Pancreas (tissue), 10 donors: ENCODE measurements at regions not wholly inside any gene's neighbourhood (a gene's known extent, or its start where the extent isn't known, plus 50 kb on each side); places are given as distances from the start of the nearest gene placed in this dataset.

Experiments used
- ATAC-seq, 4 donors: fragments of 200-7000 bp; cut with Tn5 transposase; one replicate each; pipeline versions ENCODE4 v1.8.0 to v1.9.1; 2020; ENCODE audit warnings: mild to moderate bottlenecking in 4 of 4, moderate library complexity in 4 of 4
- DNase-seq, 6 donors: peaks; one replicate each; pipeline ENCODE4 v3.0.0-alpha.2; 2020
- FAIRE-seq: peaks from 2 replicates; lab custom pipeline; 2012; peaks lifted over from hg19 to GRCh38; lab: Jason Lieb, UNC
- H3K27ac ChIP-seq, 4 donors: fragments of 200-600 bp; sonication (generic); 1 replicate in 3 of 4; 2 replicates in 1 of 4; pipeline versions ENCODE4 v1.5.0 to v1.8.0; 2020
- H3K27me3 ChIP-seq, 4 donors: fragments of 200-600 bp; one replicate each; pipeline ENCODE4 v1.8.0; 2021
- H3K36me3 ChIP-seq, 3 donors: fragments of 200-600 bp; sonication (generic) in 1 of 3; one replicate each; pipeline versions ENCODE4 v1.5.0 to v1.8.0; 2020 to 2021
- H3K4me1 ChIP-seq, 3 donors: fragments of 200-600 bp; one replicate each; pipeline ENCODE4 v1.8.0; 2021
- H3K4me3 ChIP-seq, 4 donors: fragments of 200-600 bp; sonication (generic) in 2 of 4; one replicate each; pipeline versions ENCODE4 v1.5.0 to v1.8.0; 2020 to 2021
- H3K9me3 ChIP-seq, 4 donors: fragments of 200-600 bp; one replicate each; pipeline ENCODE4 v1.8.0; 2021
- CTCF ChIP-seq, 4 donors: fragments of 200-600 bp; sonication (generic) in 3 of 4; IDR thresholded peaks; one replicate each; pipeline versions ENCODE4 v1.5.0 to v1.8.0; 2021; ENCODE audit warnings: antibody characterized with exemption in 4 of 4
- WGBS, 2 donors: extraction: QIAGEN DNeasy Blood & Tissue Kit; methylation state at CpG; one replicate each; pipeline ENCODE4 v1.1.7; 2013; 5-methylcytosine and 5-hydroxymethylcytosine counted together
- intact Hi-C, 3 donors: fragments of 100-400 bp; cut with DNase I; formaldehyde crosslinking; loops; one replicate each; pipeline versions ENCODE4 v1.11.1 to v1.14.2; 2022
- donor health status: healthy with polysubstance abuse.
- donor health status: DM: no; HTN: no; CAD: no; lungs with moderate emphysema.
- donor health status: DM: no; HTN: no; CAD: no.
- donor health status: control.
- donor health status: control.
- donor health status: Bipolar disorder and iron deficiency.
- donor health status: DM: yes; HTN: yes; CAD: no.
- donor health status: DM: no; HTN: no; CAD: no.
- donor health status: DM: no; HTN: no; CAD: no.
- donor health status: DM: yes; HTN: yes; CAD: no.

- intact Hi-C loops: no loop called here
- no peak for TF ChIP-seq CTCF (IDR thresholded peaks at IDR 0.05)
- no peaks in the 10 kb centered on the region for H3K36me3 ChIP-seq
- 42 to 51% methylated on average over 8 of the region's 8 CpGs for WGBS, 2 donors
- H3K27me3 ChIP-seq: peaks cover 0 to 6% (median 2%) of the 10 kb centered on the region in 4 donors
- ATAC-seq: no peak
- no peaks in the 10 kb centered on the region for H3K9me3 ChIP-seq
- H3K27ac ChIP-seq: no peak overlapping the region
- no peaks in the 10 kb centered on the region for H3K4me1 ChIP-seq
- DNase-seq: no peak
- no peak overlapping the region for H3K4me3 ChIP-seq
- FAIRE-seq: no peak
Observed at GRCh38 chr16:79325226-79325945, 275.2 kb downstream of the MAF start.

- FAIRE-seq (no peak), ATAC-seq (no peak), DNase-seq (no peak)
- Histone ChIP-seq H3K36me3 (no peaks in the 10 kb centered on the region), H3K27me3 (peaks cover 0 to 6% (median 0%) of the 10 kb centered on the region in 4 donors), H3K4me3 (no peak overlapping the region), H3K4me1 (no peaks in the 10 kb centered on the region), H3K27ac (no peak overlapping the region), H3K9me3 (no peaks in the 10 kb centered on the region)
- 72% methylated on average over 6 of the region's 6 CpGs for WGBS, 2 donors
- TF ChIP-seq CTCF (IDR thresholded peaks at IDR 0.05): no peak
- intact Hi-C loops: no loop called here
Observed at GRCh38 chr16:79320956-79321355, 279.6 kb downstream of the MAF start.

- 59 to 73% methylated on average over 4 of the region's 4 CpGs for WGBS, 2 donors
- H3K27me3 ChIP-seq: peaks cover 0 to 9% (median 0%) of the 10 kb centered on the region in 4 donors
- H3K27ac ChIP-seq: no peak overlapping the region
- ATAC-seq (no peak), FAIRE-seq (no peak), DNase-seq (no peak)
- intact Hi-C loops: no loop called here
- TF ChIP-seq CTCF (IDR thresholded peaks at IDR 0.05): no peak
- no peaks in the 10 kb centered on the region for H3K36me3 ChIP-seq
- H3K9me3 ChIP-seq: no peaks in the 10 kb centered on the region
- H3K4me1 ChIP-seq: no peaks in the 10 kb centered on the region
- no peak overlapping the region for H3K4me3 ChIP-seq
Observed at GRCh38 chr16:79318143-79318899, 282.2 kb downstream of the MAF start.

GRCh38 chr16:79317521-79317920 lies 283.0 kb downstream of the MAF start:
- WGBS, 2 donors: 38 to 45% methylated on average over 2 of the region's 2 CpGs
- Histone ChIP-seq H3K4me1 (no peaks in the 10 kb centered on the region), H3K9me3 (no peaks in the 10 kb centered on the region), H3K27me3 (peaks cover 0 to 8% (median 0%) of the 10 kb centered on the region in 4 donors), H3K36me3 (no peaks in the 10 kb centered on the region), H3K4me3 (no peak overlapping the region), H3K27ac (no peak overlapping the region)
- no peak for TF ChIP-seq CTCF (IDR thresholded peaks at IDR 0.05)
- intact Hi-C loops: no loop called here
- DNase-seq (no peak), FAIRE-seq (no peak), ATAC-seq (no peak)

- Histone ChIP-seq H3K4me3 (no peak overlapping the region), H3K9me3 (no peaks in the 10 kb centered on the region), H3K4me1 (no peaks in the 10 kb centered on the region), H3K27ac (no peak overlapping the region), H3K36me3 (no peaks in the 10 kb centered on the region), H3K27me3 (peaks cover 0 to 3% (median 0%) of the 10 kb centered on the region in 4 donors)
- DNase-seq (no peak), ATAC-seq (no peak), FAIRE-seq (no peak)
- TF ChIP-seq CTCF (IDR thresholded peaks at IDR 0.05): no peak
- intact Hi-C loops: no loop called here
Observed at GRCh38 chr16:79317026-79317425, 283.5 kb downstream of the MAF start.
